Type B pancreatic cell (in vitro differentiated cells): ENCODE measurements at regions not wholly inside any gene's neighbourhood (a gene's known extent, or its start where the extent isn't known, plus 50 kb on each side); places are given as distances from the start of the nearest gene placed in this dataset.

ENCODE experiments used
- DNase-seq: peaks from one replicate; pipeline ENCODE4 v3.0.0; 2021; ENCODE audit warnings: mixed read lengths; ENCODE audit not compliant: unreplicated experiment; ENCODE audit errors: extremely low spot score
- H3K27ac Mint-ChIP-seq: 2 replicates; pipeline ENCODE4 v1.8.0; 2021; ENCODE audit warnings: mild to moderate bottlenecking, mixed read lengths
- H3K27me3 Mint-ChIP-seq: 2 replicates; pipeline ENCODE4 v1.8.0; 2021; ENCODE audit warnings: mixed read lengths
- H3K36me3 Mint-ChIP-seq: 2 replicates; pipeline ENCODE4 v1.8.0; 2021; ENCODE audit warnings: mixed read lengths
- H3K4me1 Mint-ChIP-seq: one replicate; pipeline ENCODE4 v1.8.0; 2021; ENCODE audit warnings: mixed read lengths; ENCODE audit not compliant: unreplicated experiment
- H3K4me3 Mint-ChIP-seq: 2 replicates; pipeline ENCODE4 v1.8.0; 2021; ENCODE audit warnings: mild to moderate bottlenecking, mixed read lengths
- H3K9me3 Mint-ChIP-seq: 2 replicates; pipeline ENCODE4 v1.8.0; 2021; ENCODE audit warnings: mixed read lengths
- TF ChIP-seq, protein P1 (sequence below): fragments of 200-600 bp; sonication (generic); conservative IDR thresholded peaks from 2 replicates; pipeline ENCODE4 v1.5.0; 2021; ENCODE audit warnings: antibody characterized with exemption, mild to moderate bottlenecking

DNA sequence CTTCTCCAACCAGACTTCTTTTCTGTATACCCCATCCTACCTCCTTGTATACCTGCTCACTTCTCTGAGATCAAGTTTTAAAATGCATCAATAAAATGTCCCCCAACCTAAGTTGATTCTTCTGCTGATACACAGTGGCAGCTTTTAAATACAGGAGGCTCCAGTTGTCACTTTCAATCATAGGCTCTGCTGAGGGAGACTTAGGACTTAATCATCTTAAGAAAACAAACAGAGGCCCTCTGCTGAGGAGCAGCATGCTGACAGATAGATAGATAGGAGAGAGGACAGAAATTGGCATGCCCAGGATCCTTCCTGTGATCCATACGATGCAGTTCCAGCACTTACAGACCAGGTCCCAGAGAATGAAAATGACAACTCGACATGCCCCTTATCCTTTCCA, 311.0 kb upstream of the PROX1 start:
- H3K36me3 Mint-ChIP-seq: no peaks in the 10 kb centered on the region
- DNase-seq: no peak
- peaks cover 4% of the 10 kb centered on the region for H3K9me3 Mint-ChIP-seq
- H3K4me3 Mint-ChIP-seq: no peak overlapping the region
- no peaks in the 10 kb centered on the region for H3K4me1 Mint-ChIP-seq
- H3K27ac Mint-ChIP-seq: no peak overlapping the region
- H3K27me3 Mint-ChIP-seq: peaks cover 4% of the 10 kb centered on the region
- TF ChIP-seq, protein P1, sequence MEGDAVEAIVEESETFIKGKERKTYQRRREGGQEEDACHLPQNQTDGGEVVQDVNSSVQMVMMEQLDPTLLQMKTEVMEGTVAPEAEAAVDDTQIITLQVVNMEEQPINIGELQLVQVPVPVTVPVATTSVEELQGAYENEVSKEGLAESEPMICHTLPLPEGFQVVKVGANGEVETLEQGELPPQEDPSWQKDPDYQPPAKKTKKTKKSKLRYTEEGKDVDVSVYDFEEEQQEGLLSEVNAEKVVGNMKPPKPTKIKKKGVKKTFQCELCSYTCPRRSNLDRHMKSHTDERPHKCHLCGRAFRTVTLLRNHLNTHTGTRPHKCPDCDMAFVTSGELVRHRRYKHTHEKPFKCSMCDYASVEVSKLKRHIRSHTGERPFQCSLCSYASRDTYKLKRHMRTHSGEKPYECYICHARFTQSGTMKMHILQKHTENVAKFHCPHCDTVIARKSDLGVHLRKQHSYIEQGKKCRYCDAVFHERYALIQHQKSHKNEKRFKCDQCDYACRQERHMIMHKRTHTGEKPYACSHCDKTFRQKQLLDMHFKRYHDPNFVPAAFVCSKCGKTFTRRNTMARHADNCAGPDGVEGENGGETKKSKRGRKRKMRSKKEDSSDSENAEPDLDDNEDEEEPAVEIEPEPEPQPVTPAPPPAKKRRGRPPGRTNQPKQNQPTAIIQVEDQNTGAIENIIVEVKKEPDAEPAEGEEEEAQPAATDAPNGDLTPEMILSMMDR: no peak

DNA sequence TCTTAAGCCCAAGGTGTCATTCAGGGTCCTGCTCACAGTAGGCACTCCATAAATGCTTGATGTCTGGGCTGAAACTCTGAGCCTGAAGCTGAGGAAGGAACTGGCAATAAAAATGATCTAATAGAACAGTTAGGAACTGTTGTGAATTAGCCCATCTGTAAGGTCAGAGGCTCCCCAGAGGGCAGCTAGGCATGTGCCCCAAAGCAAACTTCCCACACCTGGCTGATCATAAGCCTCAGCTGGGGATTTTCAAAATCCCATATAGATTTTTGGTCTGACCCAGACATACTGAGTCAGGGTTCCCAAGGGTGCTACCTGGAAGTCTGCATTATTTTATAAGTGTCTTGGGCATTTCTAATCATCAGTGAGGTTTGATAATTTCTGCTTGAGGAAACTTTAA, 309.4 kb upstream of the PROX1 start:
- Mint-ChIP-seq H3K4me1 (no peaks in the 10 kb centered on the region), H3K27me3 (peaks cover 4% of the 10 kb centered on the region), H3K9me3 (no peaks in the 10 kb centered on the region), H3K27ac (no peak overlapping the region), H3K36me3 (no peaks in the 10 kb centered on the region), H3K4me3 (no peak overlapping the region)
- no peak for DNase-seq
- TF ChIP-seq, protein P1: no peak

DNA sequence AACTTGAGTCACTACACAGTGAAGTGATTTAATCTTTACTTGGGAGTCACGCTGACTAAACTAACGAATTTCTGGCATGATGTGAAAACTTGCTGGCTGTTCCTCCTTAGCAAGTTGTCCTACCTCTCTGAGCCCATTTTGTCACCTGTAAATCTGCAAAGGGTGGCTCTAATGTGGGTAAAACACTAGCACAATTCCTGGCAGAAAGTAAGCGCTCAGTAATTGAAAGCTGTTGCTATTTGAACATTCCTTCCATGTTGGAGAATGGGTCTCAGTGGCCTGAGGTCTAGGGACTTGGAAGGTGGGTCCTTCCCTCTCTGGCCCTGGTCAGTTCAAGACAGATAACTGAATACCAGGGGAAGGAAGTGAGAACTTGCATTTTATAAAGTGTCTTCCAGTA, 309.0 kb upstream of the PROX1 start:
- no peak overlapping the region for H3K27ac Mint-ChIP-seq
- TF ChIP-seq, protein P1: no peak
- H3K4me1 Mint-ChIP-seq: no peaks in the 10 kb centered on the region
- no peak overlapping the region for H3K4me3 Mint-ChIP-seq
- H3K27me3 Mint-ChIP-seq: peaks cover 4% of the 10 kb centered on the region
- no peaks in the 10 kb centered on the region for H3K36me3 Mint-ChIP-seq
- H3K9me3 Mint-ChIP-seq: no peaks in the 10 kb centered on the region
- DNase-seq: no peak

DNA sequence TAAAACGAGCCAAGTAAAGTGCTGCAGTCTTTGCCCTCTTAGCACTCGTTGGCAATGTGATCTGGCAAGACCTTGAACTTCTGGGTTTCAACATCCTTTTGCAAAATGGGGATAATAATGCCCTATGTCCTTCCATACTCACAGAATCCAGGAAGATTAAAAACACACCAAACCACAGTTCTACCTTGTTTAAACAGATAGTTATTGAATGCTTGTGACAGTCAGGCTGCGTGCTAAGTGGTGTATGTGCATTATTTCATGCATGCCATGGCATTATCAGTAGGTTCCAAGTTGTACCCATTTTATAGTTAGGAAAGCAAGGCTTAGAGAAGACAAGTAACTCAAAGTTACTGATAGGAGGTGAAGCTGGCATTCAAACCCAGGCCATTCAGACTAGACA, 308.6 kb upstream of the PROX1 start:
- DNase-seq: no peak
- Mint-ChIP-seq H3K9me3 (no peaks in the 10 kb centered on the region), H3K27me3 (peaks cover 4% of the 10 kb centered on the region), H3K27ac (no peak overlapping the region), H3K36me3 (no peaks in the 10 kb centered on the region), H3K4me1 (no peaks in the 10 kb centered on the region), H3K4me3 (no peak overlapping the region)
- TF ChIP-seq, protein P1: no peak

DNA sequence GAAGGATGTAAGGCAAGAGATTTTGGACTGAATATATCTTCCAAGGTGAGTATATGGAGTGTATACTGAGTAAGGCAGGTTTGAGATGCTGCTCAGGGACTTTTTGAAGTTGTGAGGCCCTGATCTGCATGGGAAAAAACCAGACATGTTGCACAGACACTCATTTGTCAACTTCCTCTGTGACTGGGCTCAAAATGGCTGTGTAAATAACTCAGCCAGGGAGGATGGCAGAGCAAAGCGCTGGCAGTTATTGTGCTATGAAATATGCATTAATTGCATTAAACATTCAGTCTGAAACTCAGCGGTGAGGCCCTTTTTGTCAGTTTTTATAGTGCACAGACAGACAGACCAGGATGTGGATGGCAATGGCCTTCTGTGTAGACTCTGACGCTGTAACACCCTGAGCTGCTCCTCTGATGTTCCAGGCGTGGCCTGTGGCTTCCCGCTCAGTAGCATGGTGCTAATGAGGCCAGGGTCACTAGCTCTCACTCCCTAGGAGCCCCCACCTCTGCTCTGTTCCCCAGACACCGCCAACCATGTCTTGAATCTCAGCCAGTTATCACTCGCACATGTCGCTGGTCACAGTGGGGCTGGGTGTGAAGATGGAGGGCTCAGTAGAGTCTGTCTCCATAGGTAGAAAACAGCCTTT, 307.0 kb upstream of the PROX1 start:
- TF ChIP-seq, protein P1: no peak
- no peaks in the 10 kb centered on the region for H3K36me3 Mint-ChIP-seq
- H3K27ac Mint-ChIP-seq: no peak overlapping the region
- H3K27me3 Mint-ChIP-seq: peaks cover 4% of the 10 kb centered on the region
- no peaks in the 10 kb centered on the region for H3K9me3 Mint-ChIP-seq
- H3K4me1 Mint-ChIP-seq: no peaks in the 10 kb centered on the region
- no peak for DNase-seq
- H3K4me3 Mint-ChIP-seq: no peak overlapping the region
